HG03354 (cell line): ENCODE measurements at regions not wholly inside any gene's neighbourhood (a gene's known extent, or its start where the extent isn't known, plus 50 kb on each side); places are given as distances from the start of the nearest gene placed in this dataset.
"Not testable (repeated sequence)": the region's sequence is repeated elsewhere in the genome, so short reads cannot be mapped to it uniquely, and the experiment has no call there.

ENCODE experiments used
- ATAC-seq: cut with Tn5 transposase; IDR thresholded peaks from one replicate; pipeline ENCODE4 v1.9.1; 2021; ENCODE audit warnings: mild to moderate bottlenecking; ENCODE audit not compliant: unreplicated experiment, poor library complexity, severe bottlenecking

GRCh38 chr16:72609066-72609465 lies 437.1 kb upstream of the PMFBP1 start:
- no peak for ATAC-seq

GRCh38 chr16:72604375-72604774 lies 432.4 kb upstream of the PMFBP1 start:
- ATAC-seq, result peak; percentile 83

- no peak for ATAC-seq
Measured at GRCh38 chr16:72602499-72602898, 430.5 kb upstream of the PMFBP1 start.

GRCh38 chr16:72598696-72599095 lies 426.7 kb upstream of the PMFBP1 start:
- no peak for ATAC-seq

- no peak for ATAC-seq
Measured at GRCh38 chr16:72597938-72598337, 426.0 kb upstream of the PMFBP1 start.

GRCh38 chr16:72596373-72596772 lies 424.4 kb upstream of the PMFBP1 start:
- ATAC-seq, result no peak

- ATAC-seq, result peak; percentile 93
Measured at GRCh38 chr16:72590151-72590937, 418.4 kb upstream of the PMFBP1 start.

- no peak for ATAC-seq
Measured at GRCh38 chr16:72588551-72588950, 416.6 kb upstream of the PMFBP1 start.

GRCh38 chr16:72578061-72578460 lies 406.1 kb upstream of the PMFBP1 start:
- ATAC-seq, result not testable (repeated sequence)

GRCh38 chr16:72576189-72576588 lies 404.2 kb upstream of the PMFBP1 start:
- no peak for ATAC-seq

GRCh38 chr16:72569677-72570076 lies 397.7 kb upstream of the PMFBP1 start:
- no peak for ATAC-seq

- no peak for ATAC-seq
Measured at GRCh38 chr16:72568502-72568901, 396.5 kb upstream of the PMFBP1 start.

- ATAC-seq, result no peak
Measured at GRCh38 chr16:72566174-72566573, 394.2 kb upstream of the PMFBP1 start.

- ATAC-seq, result no peak
Measured at GRCh38 chr16:72565106-72565505, 393.2 kb upstream of the PMFBP1 start.

- no peak for ATAC-seq
Measured at GRCh38 chr16:72560617-72561016, 388.7 kb upstream of the PMFBP1 start.

- no peak for ATAC-seq
Measured at GRCh38 chr16:72558501-72558900, 386.5 kb upstream of the PMFBP1 start.

GRCh38 chr16:72554935-72555334 lies 383.0 kb upstream of the PMFBP1 start:
- no peak for ATAC-seq

GRCh38 chr16:72552654-72553053 lies 380.7 kb upstream of the PMFBP1 start:
- no peak for ATAC-seq

GRCh38 chr16:72551649-72552048 lies 379.7 kb upstream of the PMFBP1 start:
- ATAC-seq, result no peak

GRCh38 chr16:72549878-72550277 lies 377.9 kb upstream of the PMFBP1 start:
- no peak for ATAC-seq

- no peak for ATAC-seq
Measured at GRCh38 chr16:72542102-72542501, 370.1 kb upstream of the PMFBP1 start.

GRCh38 chr16:72537664-72538063 lies 365.7 kb upstream of the PMFBP1 start:
- ATAC-seq, result no peak
